ENCODE measurements at regions not wholly inside any gene's neighbourhood (a gene's known extent, or its start where the extent isn't known, plus 50 kb on each side); places are given as distances from the start of the nearest gene placed in this dataset.

- TF ChIP-seq GATA2 (IDR thresholded peaks at IDR 0.05; ENCODE audit: low read depth, low read length): no peak
- no peak for TF ChIP-seq GATA3 (IDR thresholded peaks at IDR 0.05; ENCODE audit: low read depth, low read length)
Observed at GRCh38 chr12:24431872-24432271, 482.4 kb upstream of the SOX5 start.

All from SH-SY5Y (cell line).